ENCODE measurements at regions not wholly inside any gene's neighbourhood (a gene's known extent, or its start where the extent isn't known, plus 50 kb on each side); places are given as distances from the start of the nearest gene placed in this dataset.

DNA sequence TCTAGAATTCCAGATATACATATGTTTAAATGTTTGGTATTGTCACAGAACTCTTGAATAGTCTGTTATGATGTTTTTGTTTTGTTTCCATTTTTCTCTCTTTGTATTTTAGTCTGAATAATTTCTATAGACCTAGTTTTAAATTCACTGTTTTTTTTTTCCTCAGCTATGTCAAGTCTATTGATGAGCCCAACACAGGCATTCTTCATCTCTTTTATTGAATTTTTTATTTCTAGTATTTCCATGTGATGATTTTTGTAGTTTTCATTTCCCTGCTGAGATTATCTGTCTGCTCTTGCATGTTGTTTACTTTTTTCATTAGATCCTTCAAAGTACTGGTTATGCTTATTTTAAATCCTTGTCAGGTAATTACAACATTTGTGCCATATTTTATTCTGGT lies 254.7 kb downstream of the C1D start:
- H3K4me3 Mint-ChIP-seq, result no peak overlapping the region
- peaks cover 11% of the 10 kb centered on the region; the same call in 2 of the 3 replicates for H3K4me1 Mint-ChIP-seq
- Histone ChIP-seq H3K36me3 (ENCODE audit: insufficient read depth) (no peaks in the 10 kb centered on the region), H3F3A (replicated peaks; ENCODE audit: low read depth) (no peaks in the 10 kb centered on the region), H3K27me3 (ENCODE audit: insufficient read depth) (no peaks in the 10 kb centered on the region), H4K20me1 (replicated peaks; ENCODE audit: insufficient read depth) (no peaks in the 10 kb centered on the region), H3K27ac (ENCODE audit: low read depth) (no peak overlapping the region), H2AFZ (no peak overlapping the region), H3K79me2 (replicated peaks; ENCODE audit: insufficient read depth) (no peaks in the 10 kb centered on the region), H3K4me1 (ENCODE audit: insufficient read depth) (no peaks in the 10 kb centered on the region), H3K4me2 (no peak overlapping the region), H3K9me2 (ENCODE audit: insufficient read depth) (peaks cover 12% of the 10 kb centered on the region), H3K4me3 (no peak overlapping the region)
- ATAC-seq (no peak), DNase-seq (ENCODE audit: low spot score) (no peak)
- H3K9me3 Mint-ChIP-seq, result peaks cover 5% of the 10 kb centered on the region; the same call in 2 of the 3 replicates
- H3K27ac Mint-ChIP-seq, result no peak overlapping the region
- TF ChIP-seq EZH2phosphoT487 (IDR thresholded peaks at IDR 0.05; ENCODE audit: unreplicated experiment) (no peak), CTCF (conservative IDR thresholded peaks at IDR 0.05; ENCODE audit: low read depth in 2 of 2) (no peak), ETS1 (IDR thresholded peaks at IDR 0.05) (no peak), NANOG (IDR thresholded peaks at IDR 0.05; ENCODE audit: borderline replicate concordance) (no peak)
- TF ChIP-seq, protein P1, sequence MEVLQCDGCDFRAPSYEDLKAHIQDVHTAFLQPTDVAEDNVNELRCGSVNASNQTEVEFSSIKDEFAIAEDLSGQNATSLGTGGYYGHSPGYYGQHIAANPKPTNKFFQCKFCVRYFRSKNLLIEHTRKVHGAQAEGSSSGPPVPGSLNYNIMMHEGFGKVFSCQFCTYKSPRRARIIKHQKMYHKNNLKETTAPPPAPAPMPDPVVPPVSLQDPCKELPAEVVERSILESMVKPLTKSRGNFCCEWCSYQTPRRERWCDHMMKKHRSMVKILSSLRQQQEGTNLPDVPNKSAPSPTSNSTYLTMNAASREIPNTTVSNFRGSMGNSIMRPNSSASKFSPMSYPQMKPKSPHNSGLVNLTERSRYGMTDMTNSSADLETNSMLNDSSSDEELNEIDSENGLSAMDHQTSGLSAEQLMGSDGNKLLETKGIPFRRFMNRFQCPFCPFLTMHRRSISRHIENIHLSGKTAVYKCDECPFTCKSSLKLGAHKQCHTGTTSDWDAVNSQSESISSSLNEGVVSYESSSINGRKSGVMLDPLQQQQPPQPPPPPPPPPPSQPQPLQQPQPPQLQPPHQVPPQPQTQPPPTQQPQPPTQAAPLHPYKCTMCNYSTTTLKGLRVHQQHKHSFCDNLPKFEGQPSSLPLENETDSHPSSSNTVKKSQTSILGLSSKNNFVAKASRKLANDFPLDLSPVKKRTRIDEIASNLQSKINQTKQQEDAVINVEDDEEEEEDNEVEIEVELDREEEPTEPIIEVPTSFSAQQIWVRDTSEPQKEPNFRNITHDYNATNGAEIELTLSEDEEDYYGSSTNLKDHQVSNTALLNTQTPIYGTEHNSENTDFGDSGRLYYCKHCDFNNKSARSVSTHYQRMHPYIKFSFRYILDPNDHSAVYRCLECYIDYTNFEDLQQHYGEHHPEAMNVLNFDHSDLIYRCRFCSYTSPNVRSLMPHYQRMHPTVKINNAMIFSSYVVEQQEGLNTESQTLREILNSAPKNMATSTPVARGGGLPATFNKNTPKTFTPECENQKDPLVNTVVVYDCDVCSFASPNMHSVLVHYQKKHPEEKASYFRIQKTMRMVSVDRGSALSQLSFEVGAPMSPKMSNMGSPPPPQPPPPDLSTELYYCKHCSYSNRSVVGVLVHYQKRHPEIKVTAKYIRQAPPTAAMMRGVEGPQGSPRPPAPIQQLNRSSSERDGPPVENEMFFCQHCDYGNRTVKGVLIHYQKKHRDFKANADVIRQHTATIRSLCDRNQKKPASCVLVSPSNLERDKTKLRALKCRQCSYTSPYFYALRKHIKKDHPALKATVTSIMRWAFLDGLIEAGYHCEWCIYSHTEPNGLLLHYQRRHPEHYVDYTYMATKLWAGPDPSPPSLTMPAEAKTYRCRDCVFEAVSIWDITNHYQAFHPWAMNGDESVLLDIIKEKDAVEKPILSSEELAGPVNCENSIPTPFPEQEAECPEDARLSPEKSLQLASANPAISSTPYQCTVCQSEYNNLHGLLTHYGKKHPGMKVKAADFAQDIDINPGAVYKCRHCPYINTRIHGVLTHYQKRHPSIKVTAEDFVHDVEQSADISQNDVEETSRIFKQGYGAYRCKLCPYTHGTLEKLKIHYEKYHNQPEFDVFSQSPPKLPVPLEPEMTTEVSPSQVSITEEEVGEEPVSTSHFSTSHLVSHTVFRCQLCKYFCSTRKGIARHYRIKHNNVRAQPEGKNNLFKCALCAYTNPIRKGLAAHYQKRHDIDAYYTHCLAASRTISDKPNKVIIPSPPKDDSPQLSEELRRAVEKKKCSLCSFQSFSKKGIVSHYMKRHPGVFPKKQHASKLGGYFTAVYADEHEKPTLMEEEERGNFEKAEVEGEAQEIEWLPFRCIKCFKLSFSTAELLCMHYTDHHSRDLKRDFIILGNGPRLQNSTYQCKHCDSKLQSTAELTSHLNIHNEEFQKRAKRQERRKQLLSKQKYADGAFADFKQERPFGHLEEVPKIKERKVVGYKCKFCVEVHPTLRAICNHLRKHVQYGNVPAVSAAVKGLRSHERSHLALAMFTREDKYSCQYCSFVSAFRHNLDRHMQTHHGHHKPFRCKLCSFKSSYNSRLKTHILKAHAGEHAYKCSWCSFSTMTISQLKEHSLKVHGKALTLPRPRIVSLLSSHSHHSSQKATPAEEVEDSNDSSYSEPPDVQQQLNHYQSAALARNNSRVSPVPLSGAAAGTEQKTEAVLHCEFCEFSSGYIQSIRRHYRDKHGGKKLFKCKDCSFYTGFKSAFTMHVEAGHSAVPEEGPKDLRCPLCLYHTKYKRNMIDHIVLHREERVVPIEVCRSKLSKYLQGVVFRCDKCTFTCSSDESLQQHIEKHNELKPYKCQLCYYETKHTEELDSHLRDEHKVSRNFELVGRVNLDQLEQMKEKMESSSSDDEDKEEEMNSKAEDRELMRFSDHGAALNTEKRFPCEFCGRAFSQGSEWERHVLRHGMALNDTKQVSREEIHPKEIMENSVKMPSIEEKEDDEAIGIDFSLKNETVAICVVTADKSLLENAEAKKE (CRISPR knock-in tag; IDR thresholded peaks at IDR 0.05), result no peak
- H3K36me3 Mint-ChIP-seq (ENCODE audit: low read depth), result no peaks in the 10 kb centered on the region
- no peaks in the 10 kb centered on the region for H3K27me3 Mint-ChIP-seq (ENCODE audit: insufficient read depth, low read depth, poor library complexity)
